Activated B cell treated with CpG ODN at 0.5 μM for 24 hours (primary cell): ENCODE measurements at regions not wholly inside any gene's neighbourhood (a gene's known extent, or its start where the extent isn't known, plus 50 kb on each side); places are given as distances from the start of the nearest gene placed in this dataset.
"Not testable (repeated sequence)": the region's sequence is repeated elsewhere in the genome, so short reads cannot be mapped to it uniquely, and the experiment has no call there.

ENCODE experiments used
- ATAC-seq: fragments of 200-7000 bp; cut with Tn5 transposase; one replicate; pipeline ENCODE4 v1.10.0; 2021; ENCODE audit warnings: low read depth, mild to moderate bottlenecking, moderate library complexity
- CTCF ChIA-PET: fragments of 350-600 bp; sonication (Branson Sonifier 250); formaldehyde crosslinking; loops from one replicate; lab custom pipeline; 2021; ENCODE audit warnings: antibody characterized with exemption; lab: Charles Lee
- POLR2A ChIA-PET: fragments of 350-600 bp; sonication (Branson Sonifier 250); formaldehyde crosslinking; loops from one replicate; lab custom pipeline; 2021; ENCODE audit warnings: antibody characterized with exemption; lab: Charles Lee
- DNase-seq: peaks from one replicate; pipeline ENCODE4 v3.0.0; 2022
- H3K27ac Mint-ChIP-seq: one replicate; pipeline ENCODE4 v1.8.0; 2020; ENCODE audit warnings: mixed read lengths
- H3K27me3 Mint-ChIP-seq: one replicate; pipeline ENCODE4 v1.8.0; 2021; ENCODE audit warnings: mixed read lengths
- H3K36me3 Mint-ChIP-seq: one replicate; pipeline ENCODE4 v1.8.0; 2021; ENCODE audit warnings: low read depth, mixed read lengths
- H3K4me1 Mint-ChIP-seq: one replicate; pipeline ENCODE4 v1.8.0; 2021; ENCODE audit warnings: mixed read lengths
- H3K4me3 Mint-ChIP-seq: one replicate; pipeline ENCODE4 v1.8.0; 2020; ENCODE audit warnings: mild to moderate bottlenecking, mixed read lengths
- H3K9me3 Mint-ChIP-seq: one replicate; pipeline ENCODE4 v1.8.0; 2020; ENCODE audit warnings: mixed read lengths
- CTCF ChIP-seq: fragments of 200-600 bp; IDR thresholded peaks from one replicate; pipeline ENCODE4 v1.8.0; 2022; ENCODE audit warnings: antibody characterized with exemption, mild to moderate bottlenecking
- intact Hi-C: fragments of 100-400 bp; cut with micrococcal nuclease; formaldehyde crosslinking; loops from one replicate; pipeline ENCODE4 v1.15.1; 2024

GRCh38 chr4:173735585-173735984, 205.6 kb upstream of the HAND2 start:
- ChIA-PET POLR2A (no interaction called here), CTCF (no interaction called here)
- intact Hi-C loops, result no loop called here
- H3K9me3 Mint-ChIP-seq, result no peaks in the 10 kb centered on the region
- no peak for DNase-seq
- no peaks in the 10 kb centered on the region for H3K4me1 Mint-ChIP-seq
- no peaks in the 10 kb centered on the region for H3K27me3 Mint-ChIP-seq
- H3K36me3 Mint-ChIP-seq, result no peaks in the 10 kb centered on the region
- H3K27ac Mint-ChIP-seq, result no peak overlapping the region
- no peak for TF ChIP-seq CTCF
- H3K4me3 Mint-ChIP-seq, result no peak overlapping the region
- ATAC-seq, result no peak

- POLR2A ChIA-PET, result no interaction called here
- CTCF ChIA-PET, result no interaction called here
- Mint-ChIP-seq H3K36me3 (no peaks in the 10 kb centered on the region), H3K27me3 (no peaks in the 10 kb centered on the region), H3K9me3 (no peaks in the 10 kb centered on the region), H3K4me3 (no peak overlapping the region), H3K4me1 (no peaks in the 10 kb centered on the region), H3K27ac (no peak overlapping the region)
- TF ChIP-seq CTCF, result no peak
- DNase-seq (no peak), ATAC-seq (no peak)
- intact Hi-C loops, result no loop called here
These were observed 205.0 kb upstream of the HAND2 start for GRCh38 chr4:173735049-173735448.

GRCh38 chr4:173731257-173731656, 201.2 kb upstream of the HAND2 start:
- POLR2A ChIA-PET, result no interaction called here
- no peak for TF ChIP-seq CTCF
- Mint-ChIP-seq H3K27me3 (no peaks in the 10 kb centered on the region), H3K36me3 (no peaks in the 10 kb centered on the region), H3K4me1 (no peaks in the 10 kb centered on the region), H3K27ac (no peak overlapping the region), H3K9me3 (peaks cover 8% of the 10 kb centered on the region), H3K4me3 (no peak overlapping the region)
- DNase-seq (no peak), ATAC-seq (no peak)
- intact Hi-C loops, result no loop called here
- CTCF ChIA-PET, result no interaction called here

DNA sequence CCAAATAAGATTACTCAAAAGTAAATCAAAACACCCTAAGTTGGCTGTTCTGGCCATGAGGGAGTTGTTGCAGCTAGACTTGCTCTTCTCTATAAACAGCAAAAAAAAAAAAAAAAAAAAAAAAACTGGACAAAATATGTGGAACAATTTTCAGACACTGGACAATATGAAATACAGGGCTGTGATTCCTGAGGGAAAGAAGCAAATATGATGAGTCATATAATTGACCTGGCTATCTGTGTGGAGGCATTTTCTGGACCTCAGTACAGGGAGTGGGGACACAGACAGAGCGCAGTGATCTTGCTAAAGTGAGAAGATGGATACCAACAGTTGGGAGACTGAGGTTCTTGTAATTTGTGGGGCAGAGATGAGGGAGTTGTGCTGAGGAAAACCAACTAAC, 192.0 kb upstream of the HAND2 start:
- Mint-ChIP-seq H3K27me3 (no peaks in the 10 kb centered on the region), H3K36me3 (no peaks in the 10 kb centered on the region), H3K27ac (no peak overlapping the region), H3K4me1 (no peaks in the 10 kb centered on the region), H3K9me3 (peaks cover 10% of the 10 kb centered on the region), H3K4me3 (no peak overlapping the region)
- intact Hi-C loops, result no loop called here
- CTCF ChIA-PET, result no interaction called here
- ATAC-seq (no peak), DNase-seq (no peak)
- no peak for TF ChIP-seq CTCF
- POLR2A ChIA-PET, result no interaction called here

GRCh38 chr4:173718504-173718903, 188.5 kb upstream of the HAND2 start:
- ATAC-seq, H3K27me3 Mint-ChIP-seq, H3K4me1 Mint-ChIP-seq, intact Hi-C loops, H3K36me3 Mint-ChIP-seq, POLR2A ChIA-PET, H3K4me3 Mint-ChIP-seq, CTCF ChIA-PET, DNase-seq, H3K27ac Mint-ChIP-seq: not testable (repeated sequence)
- H3K9me3 Mint-ChIP-seq, result peaks cover 11% of the 10 kb centered on the region

DNA sequence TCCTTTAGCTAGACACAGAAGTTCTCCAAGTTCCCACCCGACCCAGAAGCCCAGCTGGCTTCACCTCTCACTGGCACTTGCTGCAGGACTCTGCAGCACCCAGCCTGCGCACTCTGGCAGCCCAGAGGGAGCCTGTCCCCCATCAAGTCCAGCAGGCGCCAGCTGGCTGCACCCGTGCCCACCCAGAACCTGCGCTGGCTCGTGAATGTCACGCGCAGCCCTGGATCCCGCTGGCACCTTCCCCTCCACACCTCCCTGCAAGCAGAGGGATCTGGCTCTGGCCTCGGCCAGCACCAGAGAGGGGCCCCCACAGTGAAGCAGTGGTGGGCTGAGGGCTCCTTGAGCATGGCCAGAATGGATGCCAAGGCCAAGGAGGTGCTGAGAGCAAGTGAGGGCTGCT, 187.6 kb upstream of the HAND2 start:
- POLR2A ChIA-PET, result no interaction called here
- no peak for TF ChIP-seq CTCF
- intact Hi-C loops, result no loop called here

More for the DNA sequence above, 187.6 kb upstream of the HAND2 start:
- H3K36me3 Mint-ChIP-seq, result no peaks in the 10 kb centered on the region
- no peak overlapping the region for H3K27ac Mint-ChIP-seq
- CTCF ChIA-PET, result no interaction called here
- no peaks in the 10 kb centered on the region for H3K27me3 Mint-ChIP-seq
- H3K4me3 Mint-ChIP-seq, result no peak overlapping the region
- ATAC-seq (no peak), DNase-seq (no peak)
- H3K4me1 Mint-ChIP-seq, result no peaks in the 10 kb centered on the region
- peaks cover 11% of the 10 kb centered on the region for H3K9me3 Mint-ChIP-seq
